Prostate gland (tissue), 2 donors: ENCODE measurements at regions not wholly inside any gene's neighbourhood (a gene's known extent, or its start where the extent isn't known, plus 50 kb on each side); places are given as distances from the start of the nearest gene placed in this dataset.
"Not testable (repeated sequence)": the region's sequence is repeated elsewhere in the genome, so short reads cannot be mapped to it uniquely, and the experiment has no call there.

Experiments used
- CTCF ChIP-seq, 4 experiments: fragments of 200-600 bp in 2 of 4; fragments of 450-650 bp in 2 of 4; sonication (generic) in 2 of 4; IDR thresholded peaks; 1 replicate in 3 of 4; 2 replicates in 1 of 4; pipeline ENCODE4 v1.5.1; 2016 to 2019; ENCODE audit warnings: antibody characterized with exemption in 4 of 4, mild to moderate bottlenecking in 2 of 4, moderate library complexity in 2 of 4
- POLR2AphosphoS5 ChIP-seq: sonication (generic); formaldehyde crosslinking; IDR thresholded peaks from one replicate; pipeline ENCODE4 v1.6.1; 2017; ENCODE audit warnings: antibody characterized with exemption

DNA sequence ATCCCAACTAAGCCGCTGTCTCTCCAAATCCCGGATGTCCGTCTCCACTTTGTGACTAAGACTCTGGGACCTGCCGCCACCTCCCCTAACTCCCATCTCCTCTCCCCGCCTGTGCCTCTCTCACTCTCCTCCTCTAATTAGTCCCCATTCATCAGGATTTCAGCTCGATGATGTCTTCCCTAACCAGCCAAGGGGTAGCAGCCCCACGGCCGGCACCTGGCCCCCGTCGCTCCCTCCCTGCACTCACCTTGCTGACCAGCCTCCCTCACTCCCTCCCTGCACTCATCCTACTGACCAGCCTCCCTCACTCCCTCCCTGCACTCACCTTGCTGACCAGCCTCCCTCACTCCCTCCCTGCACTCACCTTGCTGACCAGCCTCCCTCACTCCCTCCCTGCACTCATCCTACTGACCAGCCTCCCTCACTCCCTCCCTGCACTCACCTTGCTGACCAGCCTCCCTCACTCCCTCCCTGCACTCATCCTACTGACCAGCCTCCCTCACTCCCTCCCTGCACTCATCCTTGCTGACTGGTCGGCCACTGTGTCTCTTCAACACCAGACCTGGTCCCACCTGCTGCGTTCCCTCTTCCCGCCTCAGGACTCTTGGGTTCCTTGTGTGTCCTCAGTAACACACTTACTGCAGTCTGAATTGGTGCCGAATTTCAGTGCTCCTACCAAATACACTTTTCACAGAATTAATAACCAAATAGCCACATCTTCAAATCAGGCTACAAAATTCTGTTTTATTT, 179.3 kb upstream of the SALL3 start:
- TF ChIP-seq CTCF (IDR thresholded peaks at IDR 0.05); POLR2AphosphoS5: not testable (repeated sequence)
